RWPE1 (cell line): ENCODE measurements at regions not wholly inside any gene's neighbourhood (a gene's known extent, or its start where the extent isn't known, plus 50 kb on each side); places are given as distances from the start of the nearest gene placed in this dataset.

ENCODE experiments used
- CTCF ChIA-PET: fragments of 350-600 bp; sonication (Branson Sonifier 250); formaldehyde crosslinking; extraction: SDS; loops from one replicate; lab custom pipeline; 2021; lab: Yijun Ruan, JAX
- POLR2A ChIA-PET: fragments of 400-600 bp; formaldehyde crosslinking; extraction: SDS; loops from one replicate; lab custom pipeline; 2020; ENCODE audit warnings: antibody characterized with exemption; ENCODE audit not compliant: low non-redundant PET; lab: Yijun Ruan, JAX
- DNase-seq: peaks from one replicate; pipeline ENCODE4 v3.0.0; 2012; ENCODE audit warnings: low spot score
- H3K27ac ChIP-seq: fragments of 450-650 bp; 2 replicates; pipeline ENCODE4 v1.5.1; 2017
- TF ChIP-seq, protein P1 (sequence below): fragments of 450-650 bp; conservative IDR thresholded peaks from 2 replicates; pipeline ENCODE4 v1.5.1; 2017; ENCODE audit warnings: low read depth, mild to moderate bottlenecking

DNA sequence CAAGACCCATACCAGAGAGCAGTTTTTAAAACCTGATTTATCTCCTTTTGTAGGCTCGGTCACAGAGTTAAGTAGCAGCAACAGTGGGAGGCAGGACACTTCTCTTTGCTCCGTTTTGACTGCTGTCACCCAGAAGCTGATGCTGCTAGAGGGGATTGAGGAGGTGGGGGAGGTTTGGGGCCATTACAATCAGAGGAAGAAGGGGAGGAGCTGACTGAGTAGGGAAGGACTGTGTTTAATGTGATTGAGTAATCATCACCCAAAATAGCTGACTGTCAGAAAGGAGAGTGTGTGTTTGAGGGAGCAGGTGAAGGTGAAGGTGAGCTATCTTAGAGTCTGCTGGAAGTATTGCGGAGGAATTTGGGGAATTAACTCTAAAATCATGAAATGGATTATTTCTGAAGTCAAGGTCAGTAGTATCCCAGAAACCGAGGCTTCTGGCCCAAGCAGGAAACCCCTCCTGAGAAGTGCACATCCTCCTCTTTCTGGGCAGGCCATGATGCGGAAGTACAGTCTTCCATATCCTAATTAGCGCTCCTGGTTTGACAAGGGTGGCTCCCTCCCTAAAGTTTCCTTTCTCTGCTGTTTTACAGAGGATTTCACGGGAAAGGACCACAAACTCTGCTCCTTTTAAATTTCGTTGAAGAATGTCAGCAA is 214.9 kb downstream of the PLK2 start:
- TF ChIP-seq, protein P1, sequence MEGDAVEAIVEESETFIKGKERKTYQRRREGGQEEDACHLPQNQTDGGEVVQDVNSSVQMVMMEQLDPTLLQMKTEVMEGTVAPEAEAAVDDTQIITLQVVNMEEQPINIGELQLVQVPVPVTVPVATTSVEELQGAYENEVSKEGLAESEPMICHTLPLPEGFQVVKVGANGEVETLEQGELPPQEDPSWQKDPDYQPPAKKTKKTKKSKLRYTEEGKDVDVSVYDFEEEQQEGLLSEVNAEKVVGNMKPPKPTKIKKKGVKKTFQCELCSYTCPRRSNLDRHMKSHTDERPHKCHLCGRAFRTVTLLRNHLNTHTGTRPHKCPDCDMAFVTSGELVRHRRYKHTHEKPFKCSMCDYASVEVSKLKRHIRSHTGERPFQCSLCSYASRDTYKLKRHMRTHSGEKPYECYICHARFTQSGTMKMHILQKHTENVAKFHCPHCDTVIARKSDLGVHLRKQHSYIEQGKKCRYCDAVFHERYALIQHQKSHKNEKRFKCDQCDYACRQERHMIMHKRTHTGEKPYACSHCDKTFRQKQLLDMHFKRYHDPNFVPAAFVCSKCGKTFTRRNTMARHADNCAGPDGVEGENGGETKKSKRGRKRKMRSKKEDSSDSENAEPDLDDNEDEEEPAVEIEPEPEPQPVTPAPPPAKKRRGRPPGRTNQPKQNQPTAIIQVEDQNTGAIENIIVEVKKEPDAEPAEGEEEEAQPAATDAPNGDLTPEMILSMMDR: no peak
- POLR2A ChIA-PET: no interaction called here
- no peak for DNase-seq
- no peak overlapping the region for H3K27ac ChIP-seq
- CTCF ChIA-PET: no interaction called here

DNA sequence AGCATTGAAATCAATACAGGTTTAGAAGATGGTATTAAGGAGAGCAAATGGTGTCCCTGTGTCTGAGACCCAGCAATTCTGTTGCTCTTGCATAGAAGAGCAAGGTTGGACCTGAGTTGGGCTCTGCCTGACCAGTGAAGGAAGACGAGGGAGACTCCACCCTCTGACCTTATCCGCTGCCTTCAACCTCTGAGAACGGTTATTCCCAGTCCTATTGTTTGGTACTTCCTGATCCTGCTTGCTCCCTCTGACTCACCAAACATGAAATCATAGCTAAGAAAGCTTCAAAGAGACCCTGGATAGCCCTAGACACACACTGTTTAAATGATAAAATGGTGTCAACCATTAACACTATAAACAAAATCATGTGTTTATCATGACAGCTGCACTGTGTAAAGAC is 218.5 kb downstream of the PLK2 start:
- no peak overlapping the region for H3K27ac ChIP-seq
- TF ChIP-seq, protein P1: no peak
- peak; percentile 55 for DNase-seq
- POLR2A ChIA-PET: no interaction called here
- CTCF ChIA-PET: no interaction called here

DNA sequence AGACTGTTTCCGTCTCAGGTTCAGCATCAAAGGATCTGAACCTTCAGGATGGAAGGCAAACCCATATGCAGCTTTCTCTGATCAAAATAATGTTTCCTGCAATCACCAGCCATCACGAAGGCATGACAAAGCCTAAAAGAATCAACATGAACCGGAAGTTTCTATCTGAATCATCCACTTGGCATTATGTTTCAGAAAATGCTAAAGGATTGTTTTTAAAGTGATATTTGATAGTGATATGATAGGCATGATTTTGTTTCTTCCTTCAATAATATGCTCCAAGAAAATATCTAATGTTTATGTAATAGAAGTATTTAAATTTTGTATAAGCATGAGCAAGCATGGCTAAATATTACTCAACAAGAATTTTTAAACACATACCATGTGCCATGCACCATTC is 219.6 kb downstream of the PLK2 start:
- CTCF ChIA-PET: interaction anchor here (0.9 kb wide), 1 partner anchor 15 kb away, joined by 3 read pairs; no protein-coding TSS in a partner anchor

DNA sequence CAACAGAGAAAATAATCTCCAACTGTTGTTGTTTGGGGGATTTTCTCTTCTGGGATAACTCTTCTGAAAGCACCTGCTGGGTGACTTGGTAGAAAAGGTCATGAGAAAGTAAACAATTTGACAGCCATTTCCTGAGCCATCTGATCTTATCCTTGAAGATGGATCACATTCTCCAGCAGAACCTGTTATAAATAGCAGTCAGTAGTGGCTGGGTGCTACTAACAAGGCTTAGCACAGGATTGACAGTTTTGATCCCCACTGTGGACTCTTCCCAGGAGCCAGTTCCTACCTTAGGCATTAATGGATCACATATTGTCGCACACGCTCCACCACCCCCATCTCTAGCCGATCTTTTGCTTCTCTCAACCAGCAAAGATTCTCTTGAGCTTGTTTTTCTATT is 220.2 kb downstream of the PLK2 start:
- no peak for DNase-seq
- POLR2A ChIA-PET: no interaction called here
- CTCF ChIA-PET: interaction anchor here (0.9 kb wide), 1 partner anchor 15 kb away, joined by 3 read pairs; no protein-coding TSS in a partner anchor
- TF ChIP-seq, protein P1: no peak
- no peak overlapping the region for H3K27ac ChIP-seq

More for the DNA sequence above, 219.6 kb downstream of the PLK2 start:
- H3K27ac ChIP-seq: no peak overlapping the region
- POLR2A ChIA-PET: no interaction called here
- peak; percentile 59 for DNase-seq
- TF ChIP-seq, protein P1: no peak

DNA sequence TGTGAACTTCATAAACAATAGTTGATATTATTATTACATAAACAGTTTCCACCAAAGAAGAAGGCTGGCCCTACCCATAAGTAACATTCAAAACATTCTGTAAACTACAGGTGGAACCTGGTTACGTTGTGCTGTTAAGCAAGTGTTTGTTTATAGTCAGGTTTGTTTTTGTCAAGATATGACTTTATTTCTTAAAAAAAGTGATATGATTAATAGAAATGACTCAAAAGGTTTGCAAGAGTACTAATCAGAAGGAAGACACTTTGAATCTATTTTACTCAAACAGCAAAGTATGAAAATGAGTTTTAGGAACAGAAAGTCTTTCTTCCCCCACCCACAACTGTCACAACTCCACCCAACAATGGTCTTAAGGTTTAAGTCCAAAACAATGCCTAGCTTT is 220.8 kb downstream of the PLK2 start:
- CTCF ChIA-PET: no interaction called here

DNA sequence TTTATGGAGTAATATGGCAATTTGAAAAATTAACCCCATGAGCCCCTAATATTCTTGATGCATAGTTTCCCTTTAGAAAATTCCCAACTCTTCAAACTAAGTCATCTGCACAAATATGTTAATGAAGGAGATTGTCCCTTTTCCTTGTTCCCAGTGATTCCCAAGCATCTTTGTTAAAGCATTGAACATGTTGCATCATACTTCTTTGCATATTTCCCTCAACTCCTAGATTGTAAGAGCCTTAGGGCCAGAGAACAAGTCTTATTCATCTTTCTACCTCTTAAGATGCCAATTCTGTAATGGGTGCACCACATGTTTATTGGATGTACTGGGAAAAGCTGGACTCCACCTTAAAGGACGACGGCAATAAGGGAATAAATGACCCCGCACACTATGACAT is 223.4 kb downstream of the PLK2 start:
- POLR2A ChIA-PET: no interaction called here
- CTCF ChIA-PET: no interaction called here
- no peak overlapping the region for H3K27ac ChIP-seq
- no peak for DNase-seq
- TF ChIP-seq, protein P1: no peak

More for the DNA sequence above, 220.8 kb downstream of the PLK2 start:
- TF ChIP-seq, protein P1: no peak
- no peak overlapping the region for H3K27ac ChIP-seq
- DNase-seq: no peak
- POLR2A ChIA-PET: no interaction called here
